IPS-18a (cell line): ENCODE measurements at regions not wholly inside any gene's neighbourhood (a gene's known extent, or its start where the extent isn't known, plus 50 kb on each side); places are given as distances from the start of the nearest gene placed in this dataset.

ENCODE experiments used
- H3K27ac ChIP-seq: one replicate; pipeline ENCODE4 v1.5.1; 2013; ENCODE audit warnings: low read length
- H3K27me3 ChIP-seq: one replicate; pipeline ENCODE4 v1.6.1; 2013; ENCODE audit warnings: mild to moderate bottlenecking, low read length; ENCODE audit not compliant: control insufficient read depth, insufficient read depth
- H3K36me3 ChIP-seq: one replicate; pipeline ENCODE4 v1.6.1; 2013; ENCODE audit warnings: low read depth, low read length; ENCODE audit not compliant: control insufficient read depth
- H3K4me1 ChIP-seq: one replicate; pipeline ENCODE4 v1.6.1; 2013; ENCODE audit warnings: low read depth, low read length; ENCODE audit not compliant: control insufficient read depth
- H3K4me3 ChIP-seq: one replicate; pipeline ENCODE4 v1.5.1; 2013; ENCODE audit warnings: low read length
- H3K9ac ChIP-seq: one replicate; pipeline ENCODE4 v1.6.1; 2013; ENCODE audit warnings: mild to moderate bottlenecking, low read length, moderate library complexity
- H3K9me3 ChIP-seq: one replicate; pipeline ENCODE4 v1.6.1; 2013; ENCODE audit warnings: low read depth, low read length; ENCODE audit not compliant: control insufficient read depth

- Histone ChIP-seq H3K9me3 (no peaks in the 10 kb centered on the region), H3K27ac (no peak overlapping the region), H3K27me3 (no peaks in the 10 kb centered on the region), H3K4me3 (no peak overlapping the region), H3K4me1 (peaks cover 9% of the 10 kb centered on the region), H3K36me3 (no peaks in the 10 kb centered on the region), H3K9ac (no peak overlapping the region)
Measured at GRCh38 chr17:73971127-73971526, 232.4 kb upstream of the RPL38 start.

GRCh38 chr17:73972056-73972455 is 231.4 kb upstream of the RPL38 start:
- Histone ChIP-seq H3K36me3 (no peaks in the 10 kb centered on the region), H3K4me3 (no peak overlapping the region), H3K27ac (no peak overlapping the region), H3K9ac (no peak overlapping the region), H3K27me3 (no peaks in the 10 kb centered on the region), H3K4me1 (peaks cover 9% of the 10 kb centered on the region), H3K9me3 (no peaks in the 10 kb centered on the region)

- H3K9ac ChIP-seq, result no peak overlapping the region
- peaks cover 9% of the 10 kb centered on the region for H3K4me1 ChIP-seq
- H3K36me3 ChIP-seq, result no peaks in the 10 kb centered on the region
- no peaks in the 10 kb centered on the region for H3K27me3 ChIP-seq
- H3K9me3 ChIP-seq, result no peaks in the 10 kb centered on the region
- no peak overlapping the region for H3K27ac ChIP-seq
- no peak overlapping the region for H3K4me3 ChIP-seq
Measured at GRCh38 chr17:73972901-73973300, 230.6 kb upstream of the RPL38 start.

- Histone ChIP-seq H3K27me3 (no peaks in the 10 kb centered on the region), H3K4me3 (no peak overlapping the region)
Measured at GRCh38 chr17:73973586-73974409, 229.7 kb upstream of the RPL38 start.

GRCh38 chr17:73974536-73974935 is 228.9 kb upstream of the RPL38 start:
- no peaks in the 10 kb centered on the region for H3K36me3 ChIP-seq
- H3K27ac ChIP-seq, result no peak overlapping the region
- H3K9me3 ChIP-seq, result no peaks in the 10 kb centered on the region
- H3K4me3 ChIP-seq, result no peak overlapping the region
- H3K27me3 ChIP-seq, result no peaks in the 10 kb centered on the region
- no peak overlapping the region for H3K9ac ChIP-seq
- H3K4me1 ChIP-seq, result peaks cover 9% of the 10 kb centered on the region

More at GRCh38 chr17:73973586-73974409, 229.7 kb upstream of the RPL38 start:
- Histone ChIP-seq H3K4me1 (peaks cover 9% of the 10 kb centered on the region), H3K9me3 (no peaks in the 10 kb centered on the region), H3K36me3 (no peaks in the 10 kb centered on the region), H3K27ac (no peak overlapping the region), H3K9ac (no peak overlapping the region)

- no peaks in the 10 kb centered on the region for H3K9me3 ChIP-seq
- H3K27me3 ChIP-seq, result no peaks in the 10 kb centered on the region
- no peak overlapping the region for H3K9ac ChIP-seq
- no peaks in the 10 kb centered on the region for H3K36me3 ChIP-seq
- H3K4me3 ChIP-seq, result no peak overlapping the region
- no peak overlapping the region for H3K27ac ChIP-seq
- H3K4me1 ChIP-seq, result peaks cover 9% of the 10 kb centered on the region
Measured at GRCh38 chr17:73976147-73976546, 227.3 kb upstream of the RPL38 start.

GRCh38 chr17:73976676-73977521 is 226.6 kb upstream of the RPL38 start:
- Histone ChIP-seq H3K4me1 (peaks cover 11% of the 10 kb centered on the region), H3K27ac (no peak overlapping the region), H3K36me3 (no peaks in the 10 kb centered on the region), H3K27me3 (no peaks in the 10 kb centered on the region), H3K4me3 (no peak overlapping the region), H3K9ac (no peak overlapping the region), H3K9me3 (no peaks in the 10 kb centered on the region)

- no peaks in the 10 kb centered on the region for H3K36me3 ChIP-seq
- H3K9me3 ChIP-seq, result no peaks in the 10 kb centered on the region
- H3K9ac ChIP-seq, result no peak overlapping the region
- H3K27ac ChIP-seq, result no peak overlapping the region
- no peak overlapping the region for H3K4me3 ChIP-seq
- H3K4me1 ChIP-seq, result peaks cover 5% of the 10 kb centered on the region
- no peaks in the 10 kb centered on the region for H3K27me3 ChIP-seq
Measured at GRCh38 chr17:73980517-73980916, 223.0 kb upstream of the RPL38 start.

GRCh38 chr17:73982871-73983270 is 220.6 kb upstream of the RPL38 start:
- H3K4me3 ChIP-seq, result no peak overlapping the region
- H3K27me3 ChIP-seq, result no peaks in the 10 kb centered on the region
- peaks cover 5% of the 10 kb centered on the region for H3K4me1 ChIP-seq
- H3K9me3 ChIP-seq, result no peaks in the 10 kb centered on the region
- no peaks in the 10 kb centered on the region for H3K36me3 ChIP-seq
- no peak overlapping the region for H3K27ac ChIP-seq
- H3K9ac ChIP-seq, result no peak overlapping the region

GRCh38 chr17:73983621-73984400 is 219.7 kb upstream of the RPL38 start:
- Histone ChIP-seq H3K9me3 (no peaks in the 10 kb centered on the region), H3K36me3 (no peaks in the 10 kb centered on the region), H3K27ac (no peak overlapping the region), H3K27me3 (no peaks in the 10 kb centered on the region), H3K4me1 (peaks cover 5% of the 10 kb centered on the region), H3K4me3 (no peak overlapping the region), H3K9ac (no peak overlapping the region)

GRCh38 chr17:73984941-73985340 is 218.5 kb upstream of the RPL38 start:
- Histone ChIP-seq H3K4me3 (no peak overlapping the region), H3K36me3 (no peaks in the 10 kb centered on the region), H3K27me3 (no peaks in the 10 kb centered on the region)

More at GRCh38 chr17:73984941-73985340, 218.5 kb upstream of the RPL38 start:
- Histone ChIP-seq H3K9me3 (no peaks in the 10 kb centered on the region), H3K27ac (no peak overlapping the region), H3K9ac (no peak overlapping the region), H3K4me1 (peaks cover 5% of the 10 kb centered on the region)
